Endodermal cell (in vitro differentiated cells): ENCODE measurements at regions not wholly inside any gene's neighbourhood (a gene's known extent, or its start where the extent isn't known, plus 50 kb on each side); places are given as distances from the start of the nearest gene placed in this dataset.

Experiments used
- DNase-seq: peaks from one replicate; pipeline ENCODE4 v3.0.0-alpha.2; 2017
- H3K27ac ChIP-seq: 2 replicates; pipeline ENCODE4 v1.5.1; 2013; ENCODE audit warnings: mild to moderate bottlenecking, low read depth, low read length, moderate library complexity
- H3K27me3 ChIP-seq: 2 replicates; pipeline ENCODE4 v1.6.1; 2013; ENCODE audit warnings: mild to moderate bottlenecking, low read length, moderate library complexity; ENCODE audit not compliant: insufficient read depth, control insufficient read depth, poor library complexity, severe bottlenecking
- H3K36me3 ChIP-seq: 2 replicates; pipeline ENCODE4 v1.7.0; 2013; ENCODE audit warnings: mild to moderate bottlenecking, low read length, moderate library complexity; ENCODE audit not compliant: control insufficient read depth, insufficient read depth
- H3K4me1 ChIP-seq: one replicate; pipeline ENCODE4 v1.7.0; 2013; ENCODE audit warnings: low read length; ENCODE audit not compliant: control insufficient read depth, insufficient read depth
- H3K4me3 ChIP-seq: 2 replicates; pipeline ENCODE4 v1.5.1; 2013; ENCODE audit warnings: mild to moderate bottlenecking, low read length, moderate library complexity
- H3K9ac ChIP-seq: 2 replicates; pipeline ENCODE4 v1.6.1; 2013; ENCODE audit warnings: mild to moderate bottlenecking, low read length, moderate library complexity; ENCODE audit not compliant: poor library complexity, severe bottlenecking; ENCODE audit errors: extremely low read depth
- H3K9me3 ChIP-seq: 2 replicates; pipeline ENCODE4 v1.6.1; 2013; ENCODE audit warnings: mild to moderate bottlenecking, low read length, moderate library complexity; ENCODE audit not compliant: control insufficient read depth
- H3K27ac Mint-ChIP-seq: 2 replicates; pipeline ENCODE4 v1.8.0; 2020; ENCODE audit warnings: mixed read lengths
- H3K27me3 Mint-ChIP-seq: 2 replicates; pipeline ENCODE4 v1.8.0; 2021; ENCODE audit warnings: mild to moderate bottlenecking, mixed read lengths; ENCODE audit not compliant: insufficient read depth
- H3K36me3 Mint-ChIP-seq: 2 replicates; pipeline ENCODE4 v1.8.0; 2020; ENCODE audit warnings: low read depth, mixed read lengths
- H3K4me1 Mint-ChIP-seq: 2 replicates; pipeline ENCODE4 v1.8.0; 2020; ENCODE audit warnings: mixed read lengths
- H3K4me3 Mint-ChIP-seq: 2 replicates; pipeline ENCODE4 v1.8.0; 2020; ENCODE audit warnings: mild to moderate bottlenecking, moderate library complexity, mixed read lengths
- H3K9me3 Mint-ChIP-seq: 2 replicates; pipeline ENCODE4 v1.8.0; 2020; ENCODE audit warnings: mild to moderate bottlenecking, mixed read lengths
- WGBS, 2 experiments: methylation state at CpG; one replicate each; pipeline versions ENCODE4 v1.1.5 to v1.1.7; 2013; ENCODE audit warnings: missing lambda C conversion rate in 2 of 2, mixed read lengths in 1 of 2; ENCODE audit not compliant: insufficient coverage in 1 of 2, insufficient read length in 1 of 2; 5-methylcytosine and 5-hydroxymethylcytosine counted together
- TF ChIP-seq, protein P1 (sequence below): fragments of 200-600 bp; sonication (generic); conservative IDR thresholded peaks from 2 replicates; pipeline ENCODE4 v1.5.0; 2021; ENCODE audit warnings: antibody characterized with exemption, mild to moderate bottlenecking

DNA sequence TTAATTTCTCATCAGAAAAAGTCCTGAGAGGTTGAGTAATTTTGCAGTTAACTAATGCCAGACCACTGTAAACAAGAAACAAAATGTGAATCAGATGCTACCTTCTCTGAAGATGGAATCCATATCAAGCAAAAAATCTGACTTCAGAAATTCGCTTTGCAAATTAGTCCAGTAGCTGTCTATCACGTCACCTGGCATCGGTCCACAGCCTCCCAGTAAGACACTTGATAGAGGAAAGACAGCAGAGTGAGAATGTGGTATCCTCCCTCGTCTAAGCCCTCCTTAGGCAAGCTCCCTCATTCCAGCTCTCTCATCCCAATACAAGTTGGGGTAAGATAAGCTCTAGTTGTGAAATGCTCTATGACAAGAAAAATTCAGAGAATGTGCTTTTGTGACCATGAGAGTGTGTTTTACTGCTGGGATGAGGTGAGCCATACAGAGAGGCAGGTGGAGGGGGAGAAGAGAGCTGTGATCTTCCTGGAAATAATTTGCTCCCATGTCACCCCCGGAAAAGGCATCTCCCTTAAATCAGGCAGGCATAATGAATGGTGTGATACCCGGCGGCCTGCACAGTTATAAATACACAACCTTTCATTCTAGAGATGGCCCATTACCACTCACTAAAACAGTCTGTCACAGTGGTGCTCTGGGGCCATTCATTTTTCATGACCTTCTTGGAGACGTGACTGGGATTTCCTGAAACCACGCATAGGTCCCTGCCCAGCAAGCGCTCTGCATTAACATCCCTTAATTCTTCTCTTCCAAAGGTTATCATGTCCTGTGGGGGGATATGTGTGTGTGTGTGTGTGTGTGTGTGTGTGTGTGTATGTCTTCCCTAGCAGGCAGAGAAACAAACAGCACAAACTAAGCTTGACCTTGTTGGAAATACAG lies 602.0 kb upstream of the KCNMB2 start:
- no peak overlapping the region for H3K27ac Mint-ChIP-seq
- H3K4me3 Mint-ChIP-seq = no peak overlapping the region
- Histone ChIP-seq H3K27ac (peak overlapping the region; percentile 55), H3K9me3 (no peaks in the 10 kb centered on the region), H3K4me1 (no peaks in the 10 kb centered on the region), H3K4me3 (no peak overlapping the region), H3K27me3 (no peaks in the 10 kb centered on the region), H3K9ac (no peak overlapping the region), H3K36me3 (no peaks in the 10 kb centered on the region)
- peak; percentile 56 for DNase-seq
- 83 to 84% methylated on average over 2 to 9 of the region's 10 CpGs for WGBS, 2 experiments
- H3K9me3 Mint-ChIP-seq = no peaks in the 10 kb centered on the region
- H3K4me1 Mint-ChIP-seq = peaks cover 9% of the 10 kb centered on the region
- TF ChIP-seq, protein P1, sequence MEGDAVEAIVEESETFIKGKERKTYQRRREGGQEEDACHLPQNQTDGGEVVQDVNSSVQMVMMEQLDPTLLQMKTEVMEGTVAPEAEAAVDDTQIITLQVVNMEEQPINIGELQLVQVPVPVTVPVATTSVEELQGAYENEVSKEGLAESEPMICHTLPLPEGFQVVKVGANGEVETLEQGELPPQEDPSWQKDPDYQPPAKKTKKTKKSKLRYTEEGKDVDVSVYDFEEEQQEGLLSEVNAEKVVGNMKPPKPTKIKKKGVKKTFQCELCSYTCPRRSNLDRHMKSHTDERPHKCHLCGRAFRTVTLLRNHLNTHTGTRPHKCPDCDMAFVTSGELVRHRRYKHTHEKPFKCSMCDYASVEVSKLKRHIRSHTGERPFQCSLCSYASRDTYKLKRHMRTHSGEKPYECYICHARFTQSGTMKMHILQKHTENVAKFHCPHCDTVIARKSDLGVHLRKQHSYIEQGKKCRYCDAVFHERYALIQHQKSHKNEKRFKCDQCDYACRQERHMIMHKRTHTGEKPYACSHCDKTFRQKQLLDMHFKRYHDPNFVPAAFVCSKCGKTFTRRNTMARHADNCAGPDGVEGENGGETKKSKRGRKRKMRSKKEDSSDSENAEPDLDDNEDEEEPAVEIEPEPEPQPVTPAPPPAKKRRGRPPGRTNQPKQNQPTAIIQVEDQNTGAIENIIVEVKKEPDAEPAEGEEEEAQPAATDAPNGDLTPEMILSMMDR = no peak
- no peaks in the 10 kb centered on the region for H3K36me3 Mint-ChIP-seq
- H3K27me3 Mint-ChIP-seq = no peaks in the 10 kb centered on the region

- Mint-ChIP-seq H3K9me3 (no peaks in the 10 kb centered on the region), H3K4me1 (peaks cover 9% of the 10 kb centered on the region), H3K36me3 (no peaks in the 10 kb centered on the region), H3K27me3 (no peaks in the 10 kb centered on the region), H3K4me3 (no peak overlapping the region), H3K27ac (no peak overlapping the region)
- H3K4me3 ChIP-seq = no peak overlapping the region
- DNase-seq = no peak
- 67 to 87% methylated on average over 2 to 6 of the region's 6 CpGs for WGBS, 2 experiments
- TF ChIP-seq, protein P1 = no peak
- H3K4me1 ChIP-seq = no peaks in the 10 kb centered on the region
- no peaks in the 10 kb centered on the region for H3K9me3 ChIP-seq
- H3K36me3 ChIP-seq = no peaks in the 10 kb centered on the region
- H3K27ac ChIP-seq = peak overlapping the region; percentile 55
- H3K27me3 ChIP-seq = no peaks in the 10 kb centered on the region
- no peak overlapping the region for H3K9ac ChIP-seq
Observed at GRCh38 chr3:177935047-177935446, 601.2 kb upstream of the KCNMB2 start.

DNA sequence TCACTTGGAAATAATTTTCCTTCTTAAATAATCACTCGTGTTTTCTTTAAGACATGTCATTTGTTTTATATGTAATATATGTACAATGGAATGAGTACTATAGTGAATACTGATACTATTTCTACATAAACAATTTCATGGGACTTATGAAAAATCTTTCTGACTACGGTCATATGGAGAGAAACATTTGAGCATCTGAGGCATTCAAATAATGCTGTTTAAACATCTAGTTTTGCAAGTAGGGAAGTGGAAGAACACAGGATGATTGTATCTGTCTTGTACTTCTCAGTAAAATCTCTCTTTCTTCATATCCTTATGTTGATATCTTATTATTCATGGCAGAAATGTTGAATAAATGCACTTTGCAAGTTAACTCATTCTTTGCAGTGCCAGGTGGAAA lies 599.5 kb upstream of the KCNMB2 start:
- DNase-seq = no peak
- no peaks in the 10 kb centered on the region for H3K36me3 Mint-ChIP-seq
- H3K4me3 Mint-ChIP-seq = no peak overlapping the region
- no peaks in the 10 kb centered on the region for H3K27me3 Mint-ChIP-seq
- H3K9ac ChIP-seq = no peak overlapping the region
- no peaks in the 10 kb centered on the region for H3K9me3 Mint-ChIP-seq
- H3K27ac Mint-ChIP-seq = no peak overlapping the region
- no peaks in the 10 kb centered on the region for H3K27me3 ChIP-seq
- no peaks in the 10 kb centered on the region for H3K4me1 ChIP-seq
- no peaks in the 10 kb centered on the region for H3K36me3 ChIP-seq
- peaks cover 9% of the 10 kb centered on the region for H3K4me1 Mint-ChIP-seq
- no peak overlapping the region for H3K4me3 ChIP-seq
- H3K9me3 ChIP-seq = no peaks in the 10 kb centered on the region
- H3K27ac ChIP-seq = no peak overlapping the region
- WGBS, 2 experiments = 100% methylated on average over 1 of the region's 2 CpGs
- TF ChIP-seq, protein P1 = no peak
